ENCODE measurements at regions not wholly inside any gene's neighbourhood (a gene's known extent, or its start where the extent isn't known, plus 50 kb on each side); places are given as distances from the start of the nearest gene placed in this dataset.
"Not testable (repeated sequence)": the region's sequence is repeated elsewhere in the genome, so short reads cannot be mapped to it uniquely, and the experiment has no call there.

GRCh38 chr5:40437452-40437861, 242.3 kb upstream of the PTGER4 start:
- intact Hi-C loops (cut with DNase I), result no loop called here
- Histone ChIP-seq H3K4me1 (ENCODE audit: control insufficient read depth in 2 of 3, insufficient read depth in 2 of 3, low read depth in 1 of 3, low read length in 3 of 3) (no peaks in the 10 kb centered on the region), H3K9me3 (ENCODE audit: control insufficient read depth in 2 of 3, insufficient read depth in 1 of 3, low read length in 3 of 3) (no peaks in the 10 kb centered on the region), H3K27ac (ENCODE audit: low read depth in 2 of 2, low read length in 2 of 2) (no peak overlapping the region), H3K9ac (ENCODE audit: low read length in 3 of 3) (no peak overlapping the region), H3K36me3 (ENCODE audit: control insufficient read depth in 2 of 3, insufficient read depth in 3 of 3, low read length in 3 of 3) (no peaks in the 10 kb centered on the region), H3K4me3 (ENCODE audit: low read length in 3 of 3) (no peak overlapping the region), H3K27me3 (ENCODE audit: control insufficient read depth, insufficient read depth, low read length) (no peaks in the 10 kb centered on the region)
- FAIRE-seq, result no peak
- TF ChIP-seq CTCF (IDR thresholded peaks at IDR 0.05; ENCODE audit: borderline replicate concordance, extremely low read depth, insufficient read depth), result no peak
- DNase-seq, result no peak

GRCh38 chr5:40436535-40437237, 243.0 kb upstream of the PTGER4 start:
- Histone ChIP-seq H3K4me3 (ENCODE audit: low read length in 3 of 3) (no peak overlapping the region), H3K27me3 (ENCODE audit: control insufficient read depth, insufficient read depth, low read length) (no peaks in the 10 kb centered on the region), H3K4me1 (ENCODE audit: control insufficient read depth in 2 of 3, insufficient read depth in 2 of 3, low read depth in 1 of 3, low read length in 3 of 3) (no peaks in the 10 kb centered on the region), H3K9ac (ENCODE audit: low read length in 3 of 3) (no peak overlapping the region), H3K36me3 (ENCODE audit: control insufficient read depth in 2 of 3, insufficient read depth in 3 of 3, low read length in 3 of 3) (no peaks in the 10 kb centered on the region), H3K9me3 (ENCODE audit: control insufficient read depth in 2 of 3, insufficient read depth in 1 of 3, low read length in 3 of 3) (no peaks in the 10 kb centered on the region), H3K27ac (ENCODE audit: low read depth in 2 of 2, low read length in 2 of 2) (no peak overlapping the region)
- TF ChIP-seq CTCF (IDR thresholded peaks at IDR 0.05; ENCODE audit: borderline replicate concordance, extremely low read depth, insufficient read depth), result no peak
- DNase-seq (no peak), FAIRE-seq (no peak)
- intact Hi-C loops (cut with DNase I), result no loop called here

- H3K27ac ChIP-seq (ENCODE audit: low read depth in 2 of 2, low read length in 2 of 2); FAIRE-seq; H3K36me3 ChIP-seq (ENCODE audit: control insufficient read depth in 2 of 3, insufficient read depth in 3 of 3, low read length in 3 of 3); H3K4me1 ChIP-seq (ENCODE audit: control insufficient read depth in 2 of 3, insufficient read depth in 2 of 3, low read depth in 1 of 3, low read length in 3 of 3); H3K4me3 ChIP-seq (ENCODE audit: low read length in 3 of 3); DNase-seq; H3K9me3 ChIP-seq (ENCODE audit: control insufficient read depth in 2 of 3, insufficient read depth in 1 of 3, low read length in 3 of 3); H3K27me3 ChIP-seq (ENCODE audit: control insufficient read depth, insufficient read depth, low read length); H3K9ac ChIP-seq (ENCODE audit: low read length in 3 of 3); intact Hi-C loops (cut with DNase I): not testable (repeated sequence)
These were observed 244.0 kb upstream of the PTGER4 start for GRCh38 chr5:40435706-40436105.

GRCh38 chr5:40432836-40433235, 246.9 kb upstream of the PTGER4 start:
- Histone ChIP-seq H3K27me3 (ENCODE audit: control insufficient read depth, insufficient read depth, low read length) (no peaks in the 10 kb centered on the region), H3K4me1 (ENCODE audit: control insufficient read depth in 2 of 3, insufficient read depth in 2 of 3, low read depth in 1 of 3, low read length in 3 of 3) (peaks cover 0 to 3% (median 0%) of the 10 kb centered on the region in 3 donors), H3K9ac (ENCODE audit: low read length in 3 of 3) (no peak overlapping the region), H3K9me3 (ENCODE audit: control insufficient read depth in 2 of 3, insufficient read depth in 1 of 3, low read length in 3 of 3) (no peaks in the 10 kb centered on the region), H3K27ac (ENCODE audit: low read depth in 2 of 2, low read length in 2 of 2) (no peak overlapping the region), H3K4me3 (ENCODE audit: low read length in 3 of 3) (no peak overlapping the region), H3K36me3 (ENCODE audit: control insufficient read depth in 2 of 3, insufficient read depth in 3 of 3, low read length in 3 of 3) (no peaks in the 10 kb centered on the region)
- DNase-seq (no peak), FAIRE-seq (no peak)
- intact Hi-C loops (cut with DNase I), result no loop called here
- no peak for TF ChIP-seq CTCF (IDR thresholded peaks at IDR 0.05; ENCODE audit: borderline replicate concordance, extremely low read depth, insufficient read depth)
